ENCODE measurements at regions not wholly inside any gene's neighbourhood (a gene's known extent, or its start where the extent isn't known, plus 50 kb on each side); places are given as distances from the start of the nearest gene placed in this dataset.
"Not testable (repeated sequence)": the region's sequence is repeated elsewhere in the genome, so short reads cannot be mapped to it uniquely, and the experiment has no call there.

GRCh38 chr5:2832394-2832793, 80.9 kb upstream of the IRX2 start:
- 77 to 79% methylated on average over 4 of the region's 4 CpGs for WGBS, 2 donors
- intact Hi-C loops (cut with DNase I; ENCODE audit: low total_unique reads) = no loop called here
- DNase-seq (ENCODE audit: low spot score in 2 of 2) = no peak
- no peak overlapping the region for H3K4me3 ChIP-seq (ENCODE audit: low read depth, poor library complexity, severe bottlenecking)
- TF ChIP-seq POLR2A (IDR thresholded peaks at IDR 0.05) = no peak
- no peak for TF ChIP-seq CTCF (IDR thresholded peaks at IDR 0.05)

GRCh38 chr5:2829239-2829638, 77.8 kb upstream of the IRX2 start:
- intact Hi-C loops (cut with DNase I; ENCODE audit: low total_unique reads) = no loop called here
- no peak for DNase-seq (ENCODE audit: low spot score in 2 of 2)
- H3K4me3 ChIP-seq (ENCODE audit: low read depth, poor library complexity, severe bottlenecking) = no peak overlapping the region
- WGBS, 2 donors = 36 to 37% methylated on average over 4 of the region's 4 CpGs
- no peak for TF ChIP-seq CTCF (IDR thresholded peaks at IDR 0.05)
- TF ChIP-seq POLR2A (IDR thresholded peaks at IDR 0.05) = no peak

DNA sequence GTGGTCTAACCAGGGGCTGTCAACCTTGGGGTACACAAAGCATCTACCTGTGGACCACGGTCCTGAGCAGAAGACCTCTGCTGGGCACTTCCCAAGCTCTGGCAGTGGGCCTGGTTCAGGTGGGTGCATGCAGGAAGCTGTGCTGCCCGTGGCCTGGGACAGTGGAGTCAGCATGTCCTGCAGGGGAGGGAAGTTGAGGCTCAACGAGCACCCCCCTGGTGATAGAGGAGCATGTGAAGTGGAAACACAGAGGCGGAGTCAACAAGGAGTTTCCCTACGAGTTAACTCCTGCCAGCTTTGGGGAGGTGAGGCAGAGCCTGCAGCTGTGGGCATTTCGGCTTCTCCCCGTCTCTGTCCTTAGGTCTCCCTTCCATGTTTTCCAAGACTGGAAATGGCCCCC, 67.5 kb upstream of the IRX2 start:
- H3K4me3 ChIP-seq (ENCODE audit: low read depth, poor library complexity, severe bottlenecking) = no peak overlapping the region
- DNase-seq (ENCODE audit: low spot score in 2 of 2) = no peak
- intact Hi-C loops (cut with DNase I; ENCODE audit: low total_unique reads) = no loop called here
- WGBS, 2 donors = 88 to 92% methylated on average over 6 to 7 of the region's 7 CpGs
- no peak for TF ChIP-seq CTCF (IDR thresholded peaks at IDR 0.05)
- TF ChIP-seq POLR2A (IDR thresholded peaks at IDR 0.05) = no peak

DNA sequence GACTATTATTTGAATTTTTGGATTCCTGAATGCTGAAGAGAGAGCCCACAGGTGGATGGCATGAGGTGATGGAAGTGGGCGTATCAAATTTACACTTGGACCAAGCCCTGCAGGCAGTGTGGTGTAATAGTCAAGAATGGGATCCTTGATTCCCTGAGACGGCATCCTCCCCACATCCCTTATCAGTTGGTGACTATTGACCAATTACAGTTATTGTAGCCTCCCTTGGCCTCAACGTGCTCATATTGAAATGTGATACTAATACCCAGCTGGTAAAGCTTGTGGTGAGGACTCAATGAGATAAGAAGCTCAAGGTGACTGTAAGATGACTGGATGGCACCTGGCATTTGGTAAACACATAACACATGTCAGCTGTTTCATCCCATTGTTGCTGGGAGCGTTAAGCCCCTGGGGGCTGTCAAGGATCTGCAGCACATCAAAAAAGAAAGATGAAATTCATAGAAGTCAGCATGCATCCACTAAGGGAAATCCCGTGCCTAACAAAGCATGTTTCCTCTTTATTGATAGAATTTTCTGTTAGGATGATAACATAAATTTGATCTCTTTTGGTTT, 65.6 kb upstream of the IRX2 start:
- DNase-seq (ENCODE audit: low spot score in 2 of 2) = no peak
- intact Hi-C loops (cut with DNase I; ENCODE audit: low total_unique reads) = no loop called here
- 60 to 65% methylated on average over 5 of the region's 5 CpGs for WGBS, 2 donors
- no peak for TF ChIP-seq POLR2A (IDR thresholded peaks at IDR 0.05)
- no peak overlapping the region for H3K4me3 ChIP-seq (ENCODE audit: low read depth, poor library complexity, severe bottlenecking)

DNA sequence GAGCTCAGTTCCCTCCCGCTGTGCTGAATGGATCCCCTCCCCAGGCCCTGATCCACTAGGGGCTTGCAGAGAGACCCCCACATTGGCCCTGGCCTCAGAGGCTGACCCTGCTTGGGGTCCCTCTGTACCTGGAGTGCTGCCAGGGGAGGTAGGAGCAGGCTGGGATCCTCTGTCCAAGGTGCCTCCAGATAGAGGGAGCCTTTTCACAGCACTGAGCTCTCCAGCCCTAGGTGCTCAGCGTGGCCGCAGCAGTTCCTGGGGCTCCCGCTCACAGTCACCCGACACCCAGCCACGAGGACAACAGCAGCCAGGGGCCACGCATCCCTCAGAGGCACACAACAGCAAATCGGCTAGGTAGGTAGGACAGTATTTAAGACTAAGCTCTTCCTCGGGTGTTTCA, 62.2 kb upstream of the IRX2 start:
- 83% methylated on average over 7 to 9 of the region's 9 CpGs for WGBS, 2 donors
- no peak for DNase-seq (ENCODE audit: low spot score in 2 of 2)
- intact Hi-C loops (cut with DNase I; ENCODE audit: low total_unique reads) = no loop called here
- TF ChIP-seq POLR2A (IDR thresholded peaks at IDR 0.05) (no peak), CTCF (IDR thresholded peaks at IDR 0.05) (no peak)
- no peak overlapping the region for H3K4me3 ChIP-seq (ENCODE audit: low read depth, poor library complexity, severe bottlenecking)

GRCh38 chr5:2810644-2811043, 59.2 kb upstream of the IRX2 start:
- WGBS, 2 donors = 75 to 79% methylated on average over 3 of the region's 3 CpGs
- no peak for DNase-seq (ENCODE audit: low spot score in 2 of 2)
- intact Hi-C loops (cut with DNase I; ENCODE audit: low total_unique reads) = no loop called here
- no peak for TF ChIP-seq POLR2A (IDR thresholded peaks at IDR 0.05)
- TF ChIP-seq CTCF (IDR thresholded peaks at IDR 0.05) = no peak
- H3K4me3 ChIP-seq (ENCODE audit: low read depth, poor library complexity, severe bottlenecking) = no peak overlapping the region

DNA sequence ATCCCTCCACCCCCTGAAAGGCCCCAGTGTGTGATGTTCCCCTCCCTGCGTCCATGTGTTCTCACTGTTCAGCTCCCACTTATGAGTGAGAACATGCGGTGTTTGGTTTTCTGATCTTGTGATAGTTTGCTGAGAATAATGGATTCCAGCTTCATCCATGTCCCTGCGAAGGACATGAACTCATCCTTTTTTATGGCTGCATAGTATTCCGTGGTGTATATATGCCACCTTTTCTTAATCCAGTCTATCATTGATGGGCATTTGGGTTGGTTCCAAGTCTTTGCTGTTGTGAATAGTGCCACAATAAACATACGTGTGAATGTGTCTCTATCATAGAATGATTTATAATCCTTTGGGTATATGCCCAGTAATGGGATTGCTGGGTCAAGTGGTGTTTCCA, 55.8 kb upstream of the IRX2 start:
- intact Hi-C loops (cut with DNase I; ENCODE audit: low total_unique reads); DNase-seq (ENCODE audit: low spot score in 2 of 2); H3K4me3 ChIP-seq (ENCODE audit: low read depth, poor library complexity, severe bottlenecking): not testable (repeated sequence)
- 67% methylated on average over 5 of the region's 5 CpGs for WGBS, 2 donors

Measured in lower leg skin (tissue), 4 donors.